HEK293 (cell line): ENCODE measurements at regions not wholly inside any gene's neighbourhood (a gene's known extent, or its start where the extent isn't known, plus 50 kb on each side); places are given as distances from the start of the nearest gene placed in this dataset.

Experiments used
- CTCF ChIA-PET: fragments of 350-600 bp; formaldehyde crosslinking; extraction: SDS; loops from one replicate; lab custom pipeline; 2021; ENCODE audit warnings: antibody characterized with exemption; lab: Yijun Ruan, JAX
- POLR2A ChIA-PET: fragments of 300-600 bp; formaldehyde crosslinking; extraction: SDS; loops from one replicate; lab custom pipeline; 2020; ENCODE audit warnings: antibody characterized with exemption, inconsistent platforms; lab: Yijun Ruan, JAX
- H3K27ac ChIP-seq: fragments of 200-500 bp; sonication (Bioruptor generic); 2 replicates; pipeline ENCODE4 v1.5.1; 2014; ENCODE audit warnings: low read depth, low read length, control low read depth, inconsistent platforms; ENCODE audit errors: extremely low read depth
- H3K36me3 ChIP-seq, 2 experiments: fragments of 200-500 bp in 1 of 2; sonication (Bioruptor generic) in 1 of 2; 1 replicate in 1 of 2; 2 replicates in 1 of 2; pipeline ENCODE4 v1.5.1; 2014 to 2017; ENCODE audit warnings: inconsistent platforms in 2 of 2, low read length in 2 of 2; ENCODE audit not compliant: control insufficient read depth in 2 of 2, insufficient read depth in 1 of 2
- H3K4me1 ChIP-seq: fragments of 200-500 bp; sonication (Bioruptor generic); 2 replicates; pipeline ENCODE4 v1.5.1; 2014; ENCODE audit warnings: mild to moderate bottlenecking, low read length, inconsistent platforms; ENCODE audit not compliant: control insufficient read depth, insufficient read depth
- H3K4me3 ChIP-seq: 2 replicates; pipeline ENCODE4 v1.5.1; 2011; ENCODE audit warnings: low read depth, mild to moderate bottlenecking, control low read depth, low read length, moderate library complexity
- H3K9me3 ChIP-seq: fragments of 200-500 bp; sonication (Bioruptor generic); 2 replicates; pipeline ENCODE4 v1.5.1; 2014; ENCODE audit warnings: low read depth, low read length, inconsistent platforms; ENCODE audit not compliant: control insufficient read depth, insufficient read depth
- GLI2 ChIP-seq: fragments of 450-650 bp; formaldehyde crosslinking; IDR thresholded peaks from 2 replicates; pipeline ENCODE4; 2017; ENCODE audit warnings: missing biosample characterization, missing genetic modification characterization, low read depth, borderline replicate concordance
- HOXA7 ChIP-seq: sonication (generic); formaldehyde crosslinking; IDR thresholded peaks from 2 replicates; pipeline ENCODE4 v1.8.1; 2022; ENCODE audit warnings: missing genetic modification reagents, borderline replicate concordance
- HOXC10 ChIP-seq: sonication (generic); formaldehyde crosslinking; IDR thresholded peaks from 2 replicates; pipeline ENCODE4 v1.8.1; 2023; ENCODE audit warnings: mild to moderate bottlenecking, missing genetic modification reagents
- TCF7L2 ChIP-seq: IDR thresholded peaks from 2 replicates; pipeline ENCODE4 v1.6.1; 2011; ENCODE audit warnings: low read depth, mild to moderate bottlenecking, inconsistent platforms, low read length, moderate library complexity, borderline replicate concordance
- WT1 ChIP-seq: fragments of 450-650 bp; formaldehyde crosslinking; IDR thresholded peaks from 2 replicates; pipeline ENCODE4 v1.5.1; 2016; ENCODE audit warnings: missing biosample characterization, missing genetic modification characterization
- ZFP37 ChIP-seq: fragments of 450-650 bp; formaldehyde crosslinking; IDR thresholded peaks from 2 replicates; pipeline ENCODE4 v1.5.1; 2016; ENCODE audit warnings: missing biosample characterization, missing genetic modification characterization
- ZFP69B ChIP-seq: fragments of 450-650 bp; formaldehyde crosslinking; IDR thresholded peaks from 2 replicates; pipeline ENCODE4 v1.5.1; 2016; ENCODE audit warnings: missing biosample characterization, missing genetic modification characterization
- ZNF133 ChIP-seq: fragments of 450-650 bp; formaldehyde crosslinking; IDR thresholded peaks from 2 replicates; pipeline ENCODE4 v1.5.1; 2016; ENCODE audit warnings: missing biosample characterization, missing genetic modification characterization
- ZNF138 ChIP-seq: fragments of 450-650 bp; formaldehyde crosslinking; IDR thresholded peaks from 2 replicates; pipeline ENCODE4 v1.5.1; 2016; ENCODE audit warnings: missing biosample characterization, missing genetic modification characterization, borderline replicate concordance
- ZNF239 ChIP-seq: fragments of 450-650 bp; formaldehyde crosslinking; IDR thresholded peaks from 2 replicates; pipeline ENCODE4 v1.5.1; 2016; ENCODE audit warnings: missing biosample characterization, missing genetic modification characterization
- ZNF248 ChIP-seq: fragments of 450-650 bp; formaldehyde crosslinking; IDR thresholded peaks from 2 replicates; pipeline ENCODE4 v1.5.1; 2017; ENCODE audit warnings: missing biosample characterization, missing genetic modification characterization
- ZNF394 ChIP-seq: fragments of 450-650 bp; formaldehyde crosslinking; IDR thresholded peaks from 2 replicates; pipeline ENCODE4 v1.5.1; 2016; ENCODE audit warnings: missing biosample characterization, missing genetic modification characterization, mild to moderate bottlenecking, moderate library complexity, borderline replicate concordance
- ZNF426 ChIP-seq: fragments of 450-650 bp; formaldehyde crosslinking; IDR thresholded peaks from 2 replicates; pipeline ENCODE4 v1.5.1; 2017; ENCODE audit warnings: missing biosample characterization, missing genetic modification characterization, mild to moderate bottlenecking, inconsistent platforms, moderate library complexity
- ZNF501 ChIP-seq: fragments of 450-650 bp; formaldehyde crosslinking; IDR thresholded peaks from 2 replicates; pipeline ENCODE4 v1.5.1; 2016; ENCODE audit warnings: missing biosample characterization, missing genetic modification characterization
- ZNF548 ChIP-seq: fragments of 450-650 bp; formaldehyde crosslinking; IDR thresholded peaks from 2 replicates; pipeline ENCODE4 v1.5.1; 2016; ENCODE audit warnings: missing biosample characterization, missing genetic modification characterization
- ZNF76 ChIP-seq: fragments of 450-650 bp; formaldehyde crosslinking; IDR thresholded peaks from 2 replicates; pipeline ENCODE4; 2016; ENCODE audit warnings: low read depth, missing biosample characterization, missing genetic modification characterization, borderline replicate concordance
- ZNF837 ChIP-seq: fragments of 450-650 bp; formaldehyde crosslinking; IDR thresholded peaks from 2 replicates; pipeline ENCODE4 v1.5.1; 2016; ENCODE audit warnings: missing biosample characterization, missing genetic modification characterization
- ZNF843 ChIP-seq: fragments of 450-650 bp; formaldehyde crosslinking; IDR thresholded peaks from 2 replicates; pipeline ENCODE4 v1.5.1; 2016; ENCODE audit warnings: missing biosample characterization, missing genetic modification characterization
- TF ChIP-seq, protein P1 (sequence below): fragments of 450-650 bp; formaldehyde crosslinking; IDR thresholded peaks from 2 replicates; pipeline ENCODE4 v1.5.1; 2016; ENCODE audit warnings: missing biosample characterization, missing genetic modification characterization
- TF ChIP-seq, protein P2 (sequence below): fragments of 450-650 bp; formaldehyde crosslinking; IDR thresholded peaks from 2 replicates; pipeline ENCODE4 v1.5.1; 2016; ENCODE audit warnings: missing biosample characterization, missing genetic modification characterization, borderline replicate concordance
- TF ChIP-seq, protein P3 (sequence below): fragments of 450-650 bp; formaldehyde crosslinking; IDR thresholded peaks from 2 replicates; pipeline ENCODE4 v1.5.1; 2016; ENCODE audit warnings: missing biosample characterization, missing genetic modification characterization
- TF ChIP-seq, protein P4 (sequence below): fragments of 450-650 bp; formaldehyde crosslinking; IDR thresholded peaks from 2 replicates; pipeline ENCODE4 v1.5.1; 2017; ENCODE audit warnings: missing biosample characterization, mild to moderate bottlenecking, missing genetic modification characterization, moderate library complexity
- TF ChIP-seq, protein P5 (sequence below): fragments of 450-650 bp; formaldehyde crosslinking; IDR thresholded peaks from 2 replicates; pipeline ENCODE4 v1.5.1; 2017; ENCODE audit warnings: missing biosample characterization, missing genetic modification characterization
- TF ChIP-seq, protein P6 (sequence below): fragments of 450-650 bp; IDR thresholded peaks from 2 replicates; pipeline ENCODE4 v1.5.1; 2018; ENCODE audit warnings: missing biosample characterization, missing genetic modification characterization

DNA sequence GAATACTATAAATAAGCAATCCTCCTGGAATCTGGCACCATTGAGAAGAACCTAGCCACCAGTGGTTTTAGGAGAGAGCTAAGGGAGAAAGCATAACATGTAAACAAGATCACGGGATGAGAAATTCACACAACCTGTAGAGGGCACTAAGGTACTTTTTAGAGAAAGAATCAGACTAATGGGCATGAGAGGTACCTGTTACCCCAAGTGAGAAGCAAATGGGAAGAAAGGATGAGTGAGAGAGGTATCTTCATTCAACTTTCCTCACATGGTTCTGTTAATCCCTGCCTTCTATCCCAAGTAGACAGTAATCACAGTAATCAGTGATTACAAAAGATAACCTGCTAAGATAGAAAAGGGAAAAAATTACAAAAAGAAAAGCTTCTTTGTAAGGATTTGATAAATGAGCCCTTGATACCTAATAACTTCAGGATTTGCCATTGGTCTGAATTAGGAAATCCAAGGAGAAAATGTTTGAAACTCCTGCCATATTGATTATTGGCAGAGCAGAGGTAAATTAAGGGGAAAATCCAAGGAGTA, 251.1 kb upstream of the ADGRL2 start (continued):
- TF ChIP-seq, protein P1, sequence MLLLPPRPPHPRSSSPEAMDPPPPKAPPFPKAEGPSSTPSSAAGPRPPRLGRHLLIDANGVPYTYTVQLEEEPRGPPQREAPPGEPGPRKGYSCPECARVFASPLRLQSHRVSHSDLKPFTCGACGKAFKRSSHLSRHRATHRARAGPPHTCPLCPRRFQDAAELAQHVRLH (tag by site-specific recombination) = peak; percentile 50; the same call in 1 of the 2 replicates

DNA sequence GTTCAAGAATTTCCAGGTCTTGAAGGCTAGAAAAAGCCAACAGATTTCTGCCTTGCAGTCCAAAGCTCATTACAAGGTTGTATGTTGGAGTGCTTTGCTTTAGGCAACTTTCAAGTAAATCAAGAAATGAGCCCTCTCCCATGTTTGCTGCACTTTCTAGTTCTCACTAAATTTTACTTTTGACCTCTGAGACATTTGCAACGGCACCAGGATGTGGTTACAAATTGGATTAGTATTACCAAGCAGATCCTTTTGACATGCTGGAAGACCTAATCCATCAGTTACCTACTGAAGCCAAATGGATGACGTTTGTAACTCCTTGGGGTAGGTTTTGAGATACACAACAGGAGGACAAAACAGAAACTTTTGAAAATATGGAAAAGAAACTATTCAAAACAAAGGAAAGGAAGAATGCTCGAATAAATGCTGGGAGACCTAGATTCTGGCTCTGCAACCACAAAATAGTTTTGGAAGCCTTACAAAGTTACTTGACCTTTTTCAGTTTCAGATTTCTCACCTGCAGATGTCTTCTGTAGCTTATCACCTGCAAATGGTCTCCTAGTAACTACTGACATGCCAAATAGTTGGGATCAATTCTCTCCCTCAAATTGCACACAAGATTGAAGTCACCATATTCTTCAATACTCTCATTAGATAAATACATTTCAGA, 251.7 kb upstream of the ADGRL2 start:
- Histone ChIP-seq H3K4me3 (no peak overlapping the region), H3K27ac (no peak overlapping the region), H3K4me1 (peaks cover 2% of the 10 kb centered on the region; the same call in 1 of the 2 replicates), H3K36me3 (no peaks in the 10 kb centered on the region), H3K9me3 (no peaks in the 10 kb centered on the region)
- TF ChIP-seq ZNF501 (tag by site-specific recombination) (no peak), ZNF76 (no peak), ZNF394 (no peak), ZNF843 (tag by site-specific recombination) (no peak), ZFP69B (no peak), ZNF548 (tag by site-specific recombination) (no peak)
- TF ChIP-seq, protein P1 (tag by site-specific recombination) = no peak
- TF ChIP-seq, protein P2, sequence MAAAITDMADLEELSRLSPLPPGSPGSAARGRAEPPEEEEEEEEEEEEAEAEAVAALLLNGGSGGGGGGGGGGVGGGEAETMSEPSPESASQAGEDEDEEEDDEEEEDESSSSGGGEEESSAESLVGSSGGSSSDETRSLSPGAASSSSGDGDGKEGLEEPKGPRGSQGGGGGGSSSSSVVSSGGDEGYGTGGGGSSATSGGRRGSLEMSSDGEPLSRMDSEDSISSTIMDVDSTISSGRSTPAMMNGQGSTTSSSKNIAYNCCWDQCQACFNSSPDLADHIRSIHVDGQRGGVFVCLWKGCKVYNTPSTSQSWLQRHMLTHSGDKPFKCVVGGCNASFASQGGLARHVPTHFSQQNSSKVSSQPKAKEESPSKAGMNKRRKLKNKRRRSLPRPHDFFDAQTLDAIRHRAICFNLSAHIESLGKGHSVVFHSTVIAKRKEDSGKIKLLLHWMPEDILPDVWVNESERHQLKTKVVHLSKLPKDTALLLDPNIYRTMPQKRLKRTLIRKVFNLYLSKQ (tag by site-specific recombination) = no peak
- CTCF ChIA-PET = interaction anchor here (0.6 to 2.8 kb wide), 19 partner anchors 8 to 683 kb away, joined by 3 to 11 read pairs (median 4); no protein-coding TSS in a partner anchor
- POLR2A ChIA-PET = interaction anchor here (0.6 to 1.3 kb wide), 2 partner anchors 211 to 251 kb away, joined by 3 read pairs; no protein-coding TSS in a partner anchor

DNA sequence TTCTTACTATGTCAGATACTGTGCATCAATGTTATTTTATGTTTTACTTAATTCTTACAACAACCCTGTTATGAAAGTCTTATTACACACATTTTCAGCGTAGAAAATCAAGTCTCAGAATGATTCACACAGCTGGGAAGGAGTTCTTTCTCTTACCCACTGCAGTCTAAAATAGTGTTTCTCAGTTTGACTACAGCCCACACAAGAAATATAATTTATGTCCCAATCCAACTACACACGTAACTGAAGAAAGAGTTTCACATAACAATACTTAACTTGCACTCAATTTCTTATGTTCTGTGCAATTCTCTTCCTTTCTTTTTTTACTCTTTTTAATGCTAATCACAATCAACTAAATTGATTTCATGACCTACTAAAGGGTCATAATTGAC, 252.8 kb upstream of the ADGRL2 start:
- TF ChIP-seq TCF7L2 = no peak
- no peak for TF ChIP-seq ZNF426 (tag by site-specific recombination)
- no peak for TF ChIP-seq WT1 (tag by site-specific recombination)
- no peak for TF ChIP-seq ZNF837 (tag by site-specific recombination)
- no peak for TF ChIP-seq HOXA7
- no peak for TF ChIP-seq ZNF548 (tag by site-specific recombination)
- TF ChIP-seq, protein P3, sequence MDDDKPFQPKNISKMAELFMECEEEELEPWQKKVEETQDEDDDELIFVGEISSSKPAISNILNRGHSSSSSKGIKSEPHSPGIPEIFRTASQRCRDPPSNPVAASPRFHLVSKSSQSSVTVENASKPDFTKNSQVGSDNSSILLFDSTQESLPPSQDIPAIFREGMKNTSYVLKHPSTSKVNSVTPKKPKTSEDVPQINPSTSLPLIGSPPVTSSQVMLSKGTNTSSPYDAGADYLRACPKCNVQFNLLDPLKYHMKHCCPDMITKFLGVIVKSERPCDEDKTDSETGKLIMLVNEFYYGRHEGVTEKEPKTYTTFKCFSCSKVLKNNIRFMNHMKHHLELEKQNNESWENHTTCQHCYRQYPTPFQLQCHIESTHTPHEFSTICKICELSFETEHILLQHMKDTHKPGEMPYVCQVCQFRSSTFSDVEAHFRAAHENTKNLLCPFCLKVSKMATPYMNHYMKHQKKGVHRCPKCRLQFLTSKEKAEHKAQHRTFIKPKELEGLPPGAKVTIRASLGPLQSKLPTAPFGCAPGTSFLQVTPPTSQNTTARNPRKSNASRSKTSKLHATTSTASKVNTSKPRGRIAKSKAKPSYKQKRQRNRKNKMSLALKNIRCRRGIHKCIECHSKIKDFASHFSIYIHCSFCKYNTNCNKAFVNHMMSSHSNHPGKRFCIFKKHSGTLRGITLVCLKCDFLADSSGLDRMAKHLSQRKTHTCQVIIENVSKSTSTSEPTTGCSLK (tag by site-specific recombination) = no peak
- no peak for TF ChIP-seq ZNF239 (tag by site-specific recombination)
- TF ChIP-seq, protein P4, sequence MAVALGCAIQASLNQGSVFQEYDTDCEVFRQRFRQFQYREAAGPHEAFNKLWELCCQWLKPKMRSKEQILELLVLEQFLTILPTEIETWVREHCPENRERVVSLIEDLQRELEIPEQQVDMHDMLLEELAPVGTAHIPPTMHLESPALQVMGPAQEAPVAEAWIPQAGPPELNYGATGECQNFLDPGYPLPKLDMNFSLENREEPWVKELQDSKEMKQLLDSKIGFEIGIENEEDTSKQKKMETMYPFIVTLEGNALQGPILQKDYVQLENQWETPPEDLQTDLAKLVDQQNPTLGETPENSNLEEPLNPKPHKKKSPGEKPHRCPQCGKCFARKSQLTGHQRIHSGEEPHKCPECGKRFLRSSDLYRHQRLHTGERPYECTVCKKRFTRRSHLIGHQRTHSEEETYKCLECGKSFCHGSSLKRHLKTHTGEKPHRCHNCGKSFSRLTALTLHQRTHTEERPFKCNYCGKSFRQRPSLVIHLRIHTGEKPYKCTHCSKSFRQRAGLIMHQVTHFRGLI (tag by site-specific recombination) = no peak
- no peak for TF ChIP-seq GLI2
- TF ChIP-seq, protein P5, sequence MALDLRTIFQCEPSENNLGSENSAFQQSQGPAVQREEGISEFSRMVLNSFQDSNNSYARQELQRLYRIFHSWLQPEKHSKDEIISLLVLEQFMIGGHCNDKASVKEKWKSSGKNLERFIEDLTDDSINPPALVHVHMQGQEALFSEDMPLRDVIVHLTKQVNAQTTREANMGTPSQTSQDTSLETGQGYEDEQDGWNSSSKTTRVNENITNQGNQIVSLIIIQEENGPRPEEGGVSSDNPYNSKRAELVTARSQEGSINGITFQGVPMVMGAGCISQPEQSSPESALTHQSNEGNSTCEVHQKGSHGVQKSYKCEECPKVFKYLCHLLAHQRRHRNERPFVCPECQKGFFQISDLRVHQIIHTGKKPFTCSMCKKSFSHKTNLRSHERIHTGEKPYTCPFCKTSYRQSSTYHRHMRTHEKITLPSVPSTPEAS (tag by site-specific recombination) = no peak
- no peak for TF ChIP-seq HOXC10 (CRISPR knock-in tag)
- no peak for TF ChIP-seq ZNF248 (tag by site-specific recombination)
- TF ChIP-seq ZNF133 = no peak
- TF ChIP-seq ZFP37 (tag by site-specific recombination) = no peak
- no peak for TF ChIP-seq ZNF138
- TF ChIP-seq, protein P6, sequence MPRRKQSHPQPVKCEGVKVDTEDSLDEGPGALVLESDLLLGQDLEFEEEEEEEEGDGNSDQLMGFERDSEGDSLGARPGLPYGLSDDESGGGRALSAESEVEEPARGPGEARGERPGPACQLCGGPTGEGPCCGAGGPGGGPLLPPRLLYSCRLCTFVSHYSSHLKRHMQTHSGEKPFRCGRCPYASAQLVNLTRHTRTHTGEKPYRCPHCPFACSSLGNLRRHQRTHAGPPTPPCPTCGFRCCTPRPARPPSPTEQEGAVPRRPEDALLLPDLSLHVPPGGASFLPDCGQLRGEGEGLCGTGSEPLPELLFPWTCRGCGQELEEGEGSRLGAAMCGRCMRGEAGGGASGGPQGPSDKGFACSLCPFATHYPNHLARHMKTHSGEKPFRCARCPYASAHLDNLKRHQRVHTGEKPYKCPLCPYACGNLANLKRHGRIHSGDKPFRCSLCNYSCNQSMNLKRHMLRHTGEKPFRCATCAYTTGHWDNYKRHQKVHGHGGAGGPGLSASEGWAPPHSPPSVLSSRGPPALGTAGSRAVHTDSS = no peak
- CTCF ChIA-PET = interaction anchor here (0.8 to 2.8 kb wide), 2 partner anchors 11 to 133 kb away, joined by 3 to 11 read pairs; no protein-coding TSS in a partner anchor
- H3K4me1 ChIP-seq = no peaks in the 10 kb centered on the region
- no peaks in the 10 kb centered on the region for H3K9me3 ChIP-seq
- H3K4me3 ChIP-seq = no peak overlapping the region
- H3K27ac ChIP-seq = no peak overlapping the region
- H3K36me3 ChIP-seq = no peaks in the 10 kb centered on the region
- POLR2A ChIA-PET = no interaction called here
